ENCODE measurements at regions not wholly inside any gene's neighbourhood (a gene's known extent, or its start where the extent isn't known, plus 50 kb on each side); places are given as distances from the start of the nearest gene placed in this dataset.
"Not testable (repeated sequence)": the region's sequence is repeated elsewhere in the genome, so short reads cannot be mapped to it uniquely, and the experiment has no call there.

DNA sequence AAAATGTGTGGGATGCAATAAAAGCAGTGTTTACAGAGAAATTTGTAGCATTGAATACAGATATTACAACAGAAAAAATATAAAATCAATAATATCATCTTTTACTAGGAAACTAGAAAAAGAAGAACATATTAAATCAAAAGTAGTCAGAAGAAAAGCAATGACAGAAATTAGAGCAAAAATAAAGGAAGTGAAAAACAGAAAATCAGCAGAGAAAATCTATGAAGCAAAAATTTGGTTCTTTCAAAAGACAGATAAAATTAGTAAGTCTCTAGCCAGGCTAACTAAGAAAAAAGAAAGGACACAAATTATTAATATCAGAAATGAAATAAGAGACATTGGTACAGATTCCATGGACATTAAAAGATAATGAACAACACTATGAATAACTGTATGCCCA, 212.0 kb upstream of the MGAT5 start:
- H3K27me3 Mint-ChIP-seq: peaks cover 10% of the 10 kb centered on the region
- H3K36me3 Mint-ChIP-seq: no peaks in the 10 kb centered on the region
- peaks cover 5% of the 10 kb centered on the region for H3K4me1 Mint-ChIP-seq
- H3K9me3 Mint-ChIP-seq: peaks cover 11% of the 10 kb centered on the region
- no peak overlapping the region for H3K27ac Mint-ChIP-seq
- H3K4me3 Mint-ChIP-seq: no peak overlapping the region

DNA sequence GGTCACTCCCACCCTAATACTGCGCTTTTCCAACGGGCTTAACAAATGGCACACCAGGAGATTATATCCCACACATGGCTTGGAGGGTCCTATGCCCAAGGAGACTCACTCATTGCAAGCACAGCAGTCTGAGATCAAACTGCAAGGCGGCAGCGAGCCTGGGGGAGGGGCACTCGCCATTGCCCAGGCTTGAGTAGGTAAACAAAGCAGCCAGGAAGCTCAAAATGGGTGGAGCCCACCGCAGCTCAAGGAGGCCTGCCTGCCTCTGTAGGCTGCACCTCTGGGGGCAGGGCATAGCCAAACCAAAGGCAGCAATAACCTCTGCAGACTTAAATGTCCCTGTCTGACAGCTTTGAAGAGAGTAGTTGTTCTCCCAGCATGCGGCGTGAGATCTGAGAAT, 210.8 kb upstream of the MGAT5 start:
- not testable (repeated sequence) for H3K27ac Mint-ChIP-seq, H3K36me3 Mint-ChIP-seq, H3K27me3 Mint-ChIP-seq, H3K4me3 Mint-ChIP-seq, H3K4me1 Mint-ChIP-seq
- peaks cover 11% of the 10 kb centered on the region for H3K9me3 Mint-ChIP-seq

DNA sequence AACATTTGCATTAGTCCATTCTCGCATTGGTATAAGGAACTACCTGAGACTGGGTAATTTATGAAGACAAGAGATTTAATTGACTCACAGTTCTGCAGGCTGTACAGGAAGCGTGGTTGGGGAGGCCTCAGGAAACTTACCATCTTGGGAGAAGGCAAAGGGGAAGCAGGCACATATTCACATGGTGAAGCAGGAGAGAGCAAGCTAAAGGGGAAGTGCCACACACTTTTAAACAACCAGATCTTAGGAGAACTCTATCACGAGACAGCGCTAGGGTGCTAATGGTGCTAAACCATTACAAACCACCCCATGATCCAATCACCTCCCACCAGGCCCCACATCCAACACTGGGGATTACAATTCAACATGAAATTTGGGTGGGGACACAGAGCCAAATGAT, 201.7 kb upstream of the MGAT5 start:
- Mint-ChIP-seq H3K9me3 (no peaks in the 10 kb centered on the region), H3K4me3 (no peak overlapping the region)

DNA sequence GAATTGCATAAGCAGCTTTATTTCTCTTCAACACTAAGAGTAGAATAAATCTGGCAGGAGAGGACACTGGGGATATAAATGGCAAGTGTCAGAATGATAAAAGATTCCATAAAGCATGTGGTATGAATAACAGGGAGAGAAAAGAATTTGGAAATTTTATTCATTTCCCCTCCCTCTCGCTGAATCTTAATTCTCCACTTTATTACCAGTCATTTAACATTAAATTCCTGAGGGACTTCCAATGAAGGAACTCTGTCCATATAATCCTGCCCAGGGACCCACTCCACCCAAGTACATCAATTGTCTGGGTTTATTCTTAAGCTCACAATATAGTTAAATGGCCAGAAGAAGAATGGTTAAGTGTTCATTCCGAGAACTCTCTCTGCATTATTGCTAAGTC, 197.7 kb upstream of the MGAT5 start:
- H3K9me3 Mint-ChIP-seq: no peaks in the 10 kb centered on the region
- H3K27me3 Mint-ChIP-seq: peaks cover 3% of the 10 kb centered on the region
- H3K27ac Mint-ChIP-seq: no peak overlapping the region
- H3K4me3 Mint-ChIP-seq: no peak overlapping the region
- peaks cover 5% of the 10 kb centered on the region for H3K4me1 Mint-ChIP-seq
- H3K36me3 Mint-ChIP-seq: no peaks in the 10 kb centered on the region

More for the DNA sequence above, 201.7 kb upstream of the MGAT5 start:
- no peaks in the 10 kb centered on the region for H3K4me1 Mint-ChIP-seq
- no peaks in the 10 kb centered on the region for H3K36me3 Mint-ChIP-seq
- H3K27ac Mint-ChIP-seq: no peak overlapping the region
- no peaks in the 10 kb centered on the region for H3K27me3 Mint-ChIP-seq

DNA sequence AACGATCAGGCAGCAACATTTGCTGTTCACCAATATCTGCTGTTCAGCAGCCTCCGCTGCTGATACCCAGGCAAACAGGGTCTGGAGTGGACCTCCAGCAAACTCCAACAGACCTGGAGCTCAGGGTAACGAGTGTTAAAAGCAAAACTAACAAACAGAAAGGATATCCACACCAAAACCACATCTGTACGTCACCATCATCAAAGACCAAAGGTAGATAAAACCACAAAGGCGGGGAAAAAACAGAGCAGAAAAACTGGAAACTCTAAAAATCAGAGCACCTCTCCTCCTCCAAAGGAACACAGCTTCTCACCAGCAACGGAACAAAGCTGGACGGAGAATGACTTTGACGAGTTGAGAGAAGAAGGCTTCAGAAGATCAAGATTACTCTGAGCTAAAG, 192.8 kb upstream of the MGAT5 start:
- not testable (repeated sequence) for H3K9me3 Mint-ChIP-seq, H3K36me3 Mint-ChIP-seq, H3K4me1 Mint-ChIP-seq, H3K27ac Mint-ChIP-seq, H3K27me3 Mint-ChIP-seq
- H3K4me3 Mint-ChIP-seq: peak overlapping the region; percentile 20

DNA sequence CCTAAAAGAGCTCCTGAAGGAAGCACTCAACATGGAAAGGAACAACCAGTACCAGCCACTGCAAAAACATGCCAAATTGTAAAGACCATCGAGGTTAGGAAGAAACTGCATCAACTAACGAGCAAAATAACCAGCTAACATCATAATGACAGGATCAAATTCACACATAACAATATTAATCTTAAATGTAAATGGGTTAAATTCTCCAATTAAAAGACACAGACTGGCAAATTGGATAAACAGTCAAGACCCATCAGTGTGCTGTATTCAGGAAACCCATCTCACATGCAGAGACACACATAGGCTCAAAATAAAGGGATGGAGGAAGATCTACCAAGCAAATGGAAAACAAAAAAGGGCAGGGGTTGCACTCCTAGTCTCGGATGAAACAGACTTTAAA, 191.6 kb upstream of the MGAT5 start:
- not testable (repeated sequence) for H3K27me3 Mint-ChIP-seq, H3K36me3 Mint-ChIP-seq, H3K27ac Mint-ChIP-seq, H3K4me3 Mint-ChIP-seq, H3K9me3 Mint-ChIP-seq, H3K4me1 Mint-ChIP-seq

DNA sequence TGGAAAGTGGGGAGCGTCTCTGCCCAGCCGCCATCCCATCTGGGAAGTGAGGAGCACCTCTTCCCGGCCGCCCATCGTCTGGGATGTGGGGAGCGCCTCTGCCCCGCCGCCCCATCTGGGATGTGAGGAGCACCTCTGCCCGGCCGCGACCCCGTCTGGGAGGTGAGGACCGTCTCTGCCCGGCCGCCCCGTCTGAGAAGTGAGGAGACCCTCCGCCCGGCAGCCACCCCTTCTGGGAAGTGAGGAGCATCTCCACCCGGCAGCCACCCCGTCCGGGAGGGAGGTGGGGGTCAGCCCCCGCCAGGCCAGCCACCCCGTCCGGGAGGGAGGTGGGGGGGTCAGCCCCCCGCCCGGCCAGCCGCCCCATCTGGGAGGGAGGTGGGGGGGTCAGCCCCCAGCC, 190.0 kb upstream of the MGAT5 start:
- H3K9me3 Mint-ChIP-seq, H3K27ac Mint-ChIP-seq, H3K4me3 Mint-ChIP-seq, H3K4me1 Mint-ChIP-seq, H3K36me3 Mint-ChIP-seq, H3K27me3 Mint-ChIP-seq: not testable (repeated sequence)

DNA sequence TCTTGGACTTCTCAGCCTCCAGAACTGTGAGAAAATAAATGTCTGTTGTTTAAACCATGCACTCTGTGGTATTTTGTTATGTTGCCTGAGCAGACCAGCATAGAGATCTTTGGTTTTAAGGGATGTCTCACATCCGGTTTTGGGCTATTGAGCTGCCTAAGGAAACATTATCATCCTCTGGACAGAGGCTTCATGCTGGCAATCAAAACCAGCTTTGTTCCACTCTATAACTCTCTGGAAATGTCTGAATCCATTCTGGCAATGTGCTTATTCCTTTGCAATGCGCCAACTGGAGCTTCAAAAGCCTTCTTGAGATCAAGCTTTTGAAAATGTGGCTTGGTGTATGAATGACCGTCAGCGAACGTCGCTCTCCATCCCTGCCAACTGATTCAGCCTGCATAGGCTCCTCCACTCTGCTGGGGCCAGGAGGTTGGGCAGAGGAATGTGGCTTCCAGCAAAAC, 183.6 kb upstream of the MGAT5 start:
- no peaks in the 10 kb centered on the region for H3K27me3 Mint-ChIP-seq
- no peak overlapping the region for H3K4me3 Mint-ChIP-seq
- no peaks in the 10 kb centered on the region for H3K36me3 Mint-ChIP-seq
- no peak overlapping the region for H3K27ac Mint-ChIP-seq
- no peaks in the 10 kb centered on the region for H3K4me1 Mint-ChIP-seq
- H3K9me3 Mint-ChIP-seq: no peaks in the 10 kb centered on the region

DNA sequence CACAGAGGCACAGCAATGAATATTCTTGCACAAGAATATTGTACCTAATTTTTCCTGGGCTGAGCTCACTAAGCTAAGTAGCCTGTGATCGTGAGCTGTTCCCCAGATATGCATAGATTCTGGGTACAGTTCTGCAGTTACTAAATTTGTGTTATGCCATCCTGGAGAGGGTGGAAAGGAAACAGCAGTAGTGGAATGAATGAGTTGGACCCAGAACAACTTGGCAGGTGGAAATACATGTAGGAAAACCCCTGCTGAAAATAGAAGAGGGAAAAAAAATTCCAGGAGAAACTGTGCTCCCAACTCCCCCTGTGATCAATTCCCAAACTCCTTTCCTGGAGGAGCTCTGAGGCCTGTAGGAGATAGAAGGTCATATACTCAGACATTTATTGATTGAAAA, 181.5 kb upstream of the MGAT5 start:
- H3K4me1 Mint-ChIP-seq: no peaks in the 10 kb centered on the region
- H3K4me3 Mint-ChIP-seq: no peak overlapping the region
- H3K36me3 Mint-ChIP-seq: no peaks in the 10 kb centered on the region
- no peak overlapping the region for H3K27ac Mint-ChIP-seq
- H3K27me3 Mint-ChIP-seq: no peaks in the 10 kb centered on the region
- no peaks in the 10 kb centered on the region for H3K9me3 Mint-ChIP-seq

DNA sequence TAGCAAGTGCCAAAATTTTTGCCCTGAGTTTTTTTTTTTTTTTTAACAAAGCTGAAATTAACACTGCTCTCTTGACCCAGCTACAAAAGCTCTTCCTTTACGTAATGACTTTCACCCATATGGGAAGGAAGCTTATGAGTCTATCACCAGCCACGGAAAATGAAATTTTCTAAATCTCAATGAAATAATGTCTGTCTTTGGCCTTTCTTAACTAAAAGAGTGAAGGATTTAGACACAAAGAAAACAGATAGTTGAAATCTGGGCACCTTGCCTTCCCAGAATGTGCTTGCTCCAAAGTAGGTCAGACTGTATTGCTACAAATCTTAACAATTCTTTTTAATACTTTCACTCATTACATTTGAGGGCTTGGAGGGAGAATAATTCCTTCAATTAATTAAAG, 180.8 kb upstream of the MGAT5 start:
- Mint-ChIP-seq H3K9me3 (no peaks in the 10 kb centered on the region), H3K27me3 (no peaks in the 10 kb centered on the region), H3K4me1 (no peaks in the 10 kb centered on the region), H3K27ac (no peak overlapping the region), H3K36me3 (no peaks in the 10 kb centered on the region), H3K4me3 (no peak overlapping the region)

DNA sequence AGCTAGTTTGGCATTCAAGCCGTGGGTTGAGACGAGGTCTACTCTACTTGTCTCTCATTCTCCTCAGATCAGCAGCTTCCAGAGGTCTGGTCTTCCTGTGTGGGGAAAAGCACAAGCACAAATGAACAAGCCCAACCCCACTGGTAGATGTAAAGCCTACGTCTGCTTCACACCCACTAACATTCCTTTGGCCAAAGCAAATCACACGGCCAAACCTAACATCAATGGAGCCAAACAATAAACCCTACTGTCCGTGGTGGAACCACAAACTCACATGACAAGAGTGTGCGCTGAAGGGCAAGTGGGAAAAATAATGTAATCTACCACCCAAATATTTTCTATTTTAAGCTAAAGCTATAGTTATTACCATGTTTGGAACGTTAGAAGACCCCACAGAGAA, 179.3 kb upstream of the MGAT5 start:
- Mint-ChIP-seq H3K4me3 (no peak overlapping the region), H3K4me1 (no peaks in the 10 kb centered on the region), H3K9me3 (no peaks in the 10 kb centered on the region), H3K36me3 (no peaks in the 10 kb centered on the region), H3K27ac (no peak overlapping the region), H3K27me3 (peaks cover 2% of the 10 kb centered on the region)

DNA sequence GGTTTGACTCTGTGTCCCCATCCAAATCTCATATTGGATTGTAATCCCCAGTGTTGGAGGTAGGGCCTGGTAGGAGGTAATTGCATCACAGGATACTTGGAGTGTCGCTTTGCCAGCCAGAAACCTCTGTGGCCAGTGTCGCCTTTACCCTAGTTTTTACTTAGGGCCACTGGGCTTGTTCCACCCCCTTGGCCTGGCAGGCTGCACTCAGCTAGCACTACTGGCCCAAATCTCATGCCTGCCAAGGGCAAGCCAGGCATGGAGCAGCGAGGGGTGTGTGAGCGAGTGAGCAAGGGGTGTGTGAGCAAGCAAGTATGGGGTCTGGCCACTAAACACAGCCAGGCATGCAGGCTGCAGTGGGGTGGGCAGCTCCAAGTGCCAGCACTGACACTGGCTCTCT, 178.7 kb upstream of the MGAT5 start:
- H3K27ac Mint-ChIP-seq: no peak overlapping the region
- H3K4me3 Mint-ChIP-seq: no peak overlapping the region
- no peaks in the 10 kb centered on the region for H3K36me3 Mint-ChIP-seq
- no peaks in the 10 kb centered on the region for H3K4me1 Mint-ChIP-seq
- H3K9me3 Mint-ChIP-seq: no peaks in the 10 kb centered on the region
- peaks cover 2% of the 10 kb centered on the region for H3K27me3 Mint-ChIP-seq

DNA sequence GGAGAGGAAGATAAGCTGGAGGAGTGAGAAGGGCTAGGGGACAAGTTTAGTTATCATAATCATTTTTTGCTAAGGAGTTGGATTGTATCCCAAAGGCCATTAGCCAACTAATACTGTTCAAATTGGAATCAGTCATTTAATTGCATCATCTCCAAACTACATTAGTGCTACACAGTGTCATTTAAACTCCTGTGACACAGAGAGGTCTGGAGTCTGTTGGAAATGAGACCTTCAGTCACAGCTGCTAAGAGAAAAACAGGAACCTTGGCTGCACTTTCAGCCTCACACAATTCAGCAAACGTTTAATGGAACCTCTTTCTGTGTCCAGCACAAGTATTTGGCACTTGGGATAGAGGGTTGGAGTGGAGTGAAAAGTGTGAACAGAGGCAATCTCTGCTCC, 175.5 kb upstream of the MGAT5 start:
- peaks cover 2% of the 10 kb centered on the region for H3K27me3 Mint-ChIP-seq
- H3K36me3 Mint-ChIP-seq: no peaks in the 10 kb centered on the region
- H3K4me1 Mint-ChIP-seq: no peaks in the 10 kb centered on the region
- no peaks in the 10 kb centered on the region for H3K9me3 Mint-ChIP-seq
- H3K27ac Mint-ChIP-seq: no peak overlapping the region
- H3K4me3 Mint-ChIP-seq: no peak overlapping the region

DNA sequence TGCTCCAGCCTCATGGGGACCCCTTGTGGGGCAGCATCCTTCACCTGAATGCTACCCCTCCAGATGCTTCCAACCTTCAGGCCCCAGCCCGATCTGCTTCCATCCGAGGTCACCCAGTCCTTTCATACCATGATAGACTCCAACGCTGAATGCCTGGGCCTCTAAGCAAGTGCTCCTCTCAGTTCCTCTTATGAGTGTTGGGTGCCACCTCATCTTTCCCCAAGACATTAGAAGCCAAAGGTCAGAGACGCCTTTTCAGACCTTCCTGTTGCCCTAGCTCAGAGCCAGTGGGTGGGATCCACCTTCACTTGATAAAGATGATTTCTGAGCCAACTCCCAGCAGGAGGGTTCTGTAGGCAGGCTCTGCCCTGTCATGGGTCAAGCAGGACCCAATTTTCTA, 174.5 kb upstream of the MGAT5 start:
- Mint-ChIP-seq H3K27me3 (peaks cover 2% of the 10 kb centered on the region), H3K36me3 (no peaks in the 10 kb centered on the region), H3K27ac (no peak overlapping the region), H3K4me1 (no peaks in the 10 kb centered on the region), H3K4me3 (no peak overlapping the region), H3K9me3 (no peaks in the 10 kb centered on the region)

DNA sequence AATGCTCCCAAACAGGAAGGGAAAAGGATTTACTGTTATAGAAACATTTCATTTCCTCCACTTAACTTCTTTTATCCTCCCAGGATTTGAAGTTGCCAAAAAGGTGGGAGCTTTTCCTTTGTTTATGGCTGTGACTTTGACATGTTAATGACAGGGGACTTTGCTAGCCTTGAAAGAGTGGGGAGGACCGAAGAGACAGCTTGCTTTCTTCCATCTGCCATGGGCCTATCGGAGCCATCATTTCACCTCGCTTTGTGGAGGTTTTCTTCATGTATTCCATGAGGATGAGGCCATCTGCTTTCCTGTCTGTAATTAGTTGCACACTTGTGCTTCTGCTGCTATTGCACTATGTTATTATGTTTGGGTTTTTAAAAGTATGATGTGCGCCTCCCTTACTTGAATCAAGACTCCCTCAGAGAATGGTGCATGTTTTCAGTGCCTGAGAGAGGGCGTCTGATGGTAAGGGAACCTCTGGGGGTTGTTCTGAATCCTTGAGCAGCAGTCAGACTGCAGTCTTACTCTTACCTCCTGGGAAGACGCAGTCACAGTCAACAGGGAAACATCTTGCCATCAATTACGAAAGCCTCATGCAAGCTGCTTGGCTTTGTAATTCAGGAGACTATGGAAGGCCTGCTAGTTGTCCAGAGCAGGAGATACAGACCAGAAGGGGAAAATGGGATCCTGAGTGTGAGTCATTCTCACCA, 173.3 kb upstream of the MGAT5 start:
- peaks cover 2% of the 10 kb centered on the region for H3K27me3 Mint-ChIP-seq
- no peaks in the 10 kb centered on the region for H3K9me3 Mint-ChIP-seq
- H3K4me3 Mint-ChIP-seq: no peak overlapping the region
- no peaks in the 10 kb centered on the region for H3K36me3 Mint-ChIP-seq
- H3K4me1 Mint-ChIP-seq: no peaks in the 10 kb centered on the region
- no peak overlapping the region for H3K27ac Mint-ChIP-seq

DNA sequence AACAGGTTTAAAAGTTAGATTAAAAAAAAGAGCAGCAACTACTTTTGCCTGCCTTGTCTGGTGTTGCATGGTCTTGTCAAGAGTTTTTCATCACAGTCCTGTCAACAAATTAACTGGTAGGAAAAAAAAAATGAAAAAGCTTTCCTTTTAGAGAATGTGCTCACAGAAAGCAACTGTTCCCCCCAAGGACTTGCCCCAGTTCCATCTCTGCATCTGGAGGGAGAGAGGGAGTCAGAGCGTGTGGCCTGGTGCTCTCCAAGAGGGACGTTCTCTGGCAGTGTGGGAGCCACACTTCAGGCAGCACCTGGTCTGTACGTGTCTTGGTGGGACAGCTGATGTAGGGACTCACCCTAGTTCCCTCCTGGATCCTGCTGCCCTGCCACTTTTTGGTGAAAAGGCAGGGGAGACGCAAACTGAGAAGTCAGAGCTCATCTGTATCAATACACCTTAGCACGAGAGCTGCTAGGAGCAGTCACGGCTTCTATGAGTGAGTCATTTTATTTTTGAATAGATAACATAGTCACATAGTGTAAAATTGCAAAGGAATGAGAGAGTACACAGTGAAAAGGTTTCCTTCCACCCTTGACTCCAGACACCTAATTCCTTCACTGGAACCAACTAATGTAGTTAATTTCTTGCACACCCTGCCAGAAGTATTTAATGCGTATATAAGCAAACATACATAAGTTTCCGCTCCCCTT, 172.5 kb upstream of the MGAT5 start:
- Mint-ChIP-seq H3K27ac (no peak overlapping the region), H3K4me3 (no peak overlapping the region), H3K27me3 (peaks cover 2% of the 10 kb centered on the region), H3K9me3 (no peaks in the 10 kb centered on the region), H3K36me3 (no peaks in the 10 kb centered on the region), H3K4me1 (no peaks in the 10 kb centered on the region)

DNA sequence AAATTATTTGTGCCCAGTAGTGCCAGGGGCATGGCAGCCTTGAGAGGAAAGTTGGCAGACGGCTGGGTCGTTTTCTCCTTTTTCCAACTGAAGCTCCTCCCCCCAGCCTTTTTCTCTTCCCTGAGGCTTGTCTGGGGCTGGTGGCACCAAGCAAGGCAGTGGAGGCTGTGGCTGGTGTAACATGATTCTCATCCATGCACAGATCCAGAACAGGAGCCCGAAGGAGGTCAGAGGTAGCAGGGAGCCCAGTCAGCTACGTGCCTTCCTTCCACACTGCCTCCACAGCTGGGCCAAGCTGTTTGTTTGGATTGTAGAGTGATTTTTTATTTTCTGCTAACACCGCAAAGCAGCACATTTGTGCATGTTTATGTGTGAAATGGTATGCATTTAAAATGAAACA, 170.3 kb upstream of the MGAT5 start:
- no peaks in the 10 kb centered on the region for H3K4me1 Mint-ChIP-seq
- H3K27me3 Mint-ChIP-seq: no peaks in the 10 kb centered on the region
- H3K27ac Mint-ChIP-seq: no peak overlapping the region
- H3K4me3 Mint-ChIP-seq: no peak overlapping the region
- H3K36me3 Mint-ChIP-seq: no peaks in the 10 kb centered on the region
- H3K9me3 Mint-ChIP-seq: no peaks in the 10 kb centered on the region
